DND-41 (cell line): ENCODE measurements at regions not wholly inside any gene's neighbourhood (a gene's known extent, or its start where the extent isn't known, plus 50 kb on each side); places are given as distances from the start of the nearest gene placed in this dataset.

Source experiments
- ATAC-seq: fragments of 200-7000 bp; cut with Tn5 transposase; 3 replicates; pipeline ENCODE4 v1.9.1; 2021; ENCODE audit warnings: low read depth; ENCODE audit not compliant: insufficient read depth
- DNase-seq: peaks from one replicate; pipeline ENCODE4 v3.0.0-alpha.2; 2020
- H2AFZ ChIP-seq: 2 replicates; pipeline ENCODE4 v1.6.0; 2012; ENCODE audit warnings: low read depth, low read length
- H3K27ac ChIP-seq: 2 replicates; pipeline ENCODE4 v1.5.1; 2012; ENCODE audit warnings: low read length, inconsistent platforms
- H3K27me3 ChIP-seq: fragments of 200-600 bp; sonication (generic); 2 replicates; pipeline ENCODE4 v1.6.0; 2012; ENCODE audit warnings: low read length, mild to moderate bottlenecking, inconsistent platforms; ENCODE audit not compliant: insufficient read depth, poor library complexity
- H3K36me3 ChIP-seq: 2 replicates; pipeline ENCODE4 v1.5.1; 2012; ENCODE audit warnings: low read length, inconsistent platforms; ENCODE audit not compliant: insufficient read depth
- H3K4me1 ChIP-seq: 2 replicates; pipeline ENCODE4 v1.5.1; 2012; ENCODE audit warnings: mild to moderate bottlenecking, low read length; ENCODE audit not compliant: insufficient read depth
- H3K4me2 ChIP-seq: 2 replicates; pipeline ENCODE4 v1.6.0; 2012; ENCODE audit warnings: mild to moderate bottlenecking, moderate library complexity, low read length, inconsistent platforms; ENCODE audit not compliant: insufficient read depth
- H3K4me3 ChIP-seq, 2 experiments: fragments of 200-600 bp in 1 of 2; shearing (Covaris generic) in 1 of 2; 2 replicates each; pipeline ENCODE4 v1.5.1; 2012 to 2016; ENCODE audit warnings: inconsistent platforms in 2 of 2, low read length in 2 of 2, mild to moderate bottlenecking in 2 of 2, low read depth in 1 of 2, moderate library complexity in 1 of 2
- H3K79me2 ChIP-seq: 2 replicates; pipeline ENCODE4 v1.6.0; 2012; ENCODE audit warnings: low read length, inconsistent platforms; ENCODE audit not compliant: insufficient read depth
- H3K9ac ChIP-seq: 2 replicates; pipeline ENCODE4 v1.6.0; 2012; ENCODE audit warnings: low read depth, mild to moderate bottlenecking, inconsistent platforms, low read length, moderate library complexity
- H3K9me3 ChIP-seq: 2 replicates; pipeline ENCODE4 v1.5.1; 2012; ENCODE audit warnings: low read length, moderate library complexity, mild to moderate bottlenecking, inconsistent platforms; ENCODE audit not compliant: insufficient read depth, severe bottlenecking
- H4K20me1 ChIP-seq: 2 replicates; pipeline ENCODE4 v1.6.0; 2012; ENCODE audit warnings: low read length; ENCODE audit not compliant: insufficient read depth
- EZH2 ChIP-seq: IDR thresholded peaks from 3 replicates; pipeline ENCODE4 v1.6.1; 2012; ENCODE audit warnings: borderline replicate concordance, low read depth, mild to moderate bottlenecking, moderate library complexity, low read length, inconsistent platforms; ENCODE audit not compliant: severe bottlenecking
- TF ChIP-seq, protein P1 (sequence below): IDR thresholded peaks from 2 replicates; pipeline ENCODE4 v1.5.1; 2012; ENCODE audit warnings: borderline replicate concordance, low read length, moderate library complexity, mild to moderate bottlenecking; ENCODE audit not compliant: poor library complexity, severe bottlenecking; ENCODE audit errors: extremely low read depth

DNA sequence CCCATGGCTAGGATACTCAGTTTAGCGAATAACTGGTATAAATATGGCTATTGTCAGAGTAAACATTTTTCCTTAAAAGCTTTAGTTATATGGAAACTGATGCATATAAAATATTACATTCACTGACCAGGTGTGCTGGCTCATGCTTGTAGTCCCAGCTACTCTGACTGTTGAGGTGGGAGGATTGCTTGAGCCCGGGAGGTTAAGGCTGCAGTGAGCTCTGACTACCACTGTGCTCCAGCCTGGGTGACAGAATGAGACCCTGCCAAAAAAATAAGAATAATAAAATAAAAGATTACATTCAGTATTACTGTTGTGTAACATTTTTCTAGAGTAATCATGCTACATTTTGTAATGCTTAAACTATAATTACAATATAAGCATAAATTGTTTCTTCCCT, 350.4 kb upstream of the FSIP2 start:
- TF ChIP-seq EZH2 = no peak
- TF ChIP-seq, protein P1, sequence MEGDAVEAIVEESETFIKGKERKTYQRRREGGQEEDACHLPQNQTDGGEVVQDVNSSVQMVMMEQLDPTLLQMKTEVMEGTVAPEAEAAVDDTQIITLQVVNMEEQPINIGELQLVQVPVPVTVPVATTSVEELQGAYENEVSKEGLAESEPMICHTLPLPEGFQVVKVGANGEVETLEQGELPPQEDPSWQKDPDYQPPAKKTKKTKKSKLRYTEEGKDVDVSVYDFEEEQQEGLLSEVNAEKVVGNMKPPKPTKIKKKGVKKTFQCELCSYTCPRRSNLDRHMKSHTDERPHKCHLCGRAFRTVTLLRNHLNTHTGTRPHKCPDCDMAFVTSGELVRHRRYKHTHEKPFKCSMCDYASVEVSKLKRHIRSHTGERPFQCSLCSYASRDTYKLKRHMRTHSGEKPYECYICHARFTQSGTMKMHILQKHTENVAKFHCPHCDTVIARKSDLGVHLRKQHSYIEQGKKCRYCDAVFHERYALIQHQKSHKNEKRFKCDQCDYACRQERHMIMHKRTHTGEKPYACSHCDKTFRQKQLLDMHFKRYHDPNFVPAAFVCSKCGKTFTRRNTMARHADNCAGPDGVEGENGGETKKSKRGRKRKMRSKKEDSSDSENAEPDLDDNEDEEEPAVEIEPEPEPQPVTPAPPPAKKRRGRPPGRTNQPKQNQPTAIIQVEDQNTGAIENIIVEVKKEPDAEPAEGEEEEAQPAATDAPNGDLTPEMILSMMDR = no peak
- Histone ChIP-seq H4K20me1 (no peaks in the 10 kb centered on the region), H3K4me3 (no peak overlapping the region), H3K9ac (no peak overlapping the region), H3K27ac (no peak overlapping the region), H3K36me3 (no peaks in the 10 kb centered on the region), H2AFZ (no peak overlapping the region), H3K9me3 (no peaks in the 10 kb centered on the region), H3K4me2 (no peak overlapping the region), H3K27me3 (no peaks in the 10 kb centered on the region), H3K79me2 (no peaks in the 10 kb centered on the region), H3K4me1 (no peaks in the 10 kb centered on the region)
- ATAC-seq (no peak), DNase-seq (no peak)

DNA sequence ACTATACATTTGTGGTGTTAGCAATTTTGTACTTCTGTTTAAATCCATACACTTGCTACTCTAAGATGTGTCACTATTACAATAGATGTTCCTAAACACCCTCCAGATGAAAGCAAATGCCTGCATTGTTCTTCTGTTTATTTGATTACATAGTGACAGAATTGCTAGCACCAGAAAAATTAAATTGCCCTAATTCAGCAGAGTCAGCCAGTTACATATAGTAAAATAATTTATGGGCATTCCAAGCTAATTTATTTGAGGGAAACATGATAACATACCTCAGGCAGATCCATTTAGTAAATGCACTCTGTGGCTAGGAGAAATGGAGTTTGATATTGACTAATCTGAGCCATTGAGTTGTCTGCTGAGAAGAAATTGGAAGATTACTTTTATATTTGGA, 347.1 kb upstream of the FSIP2 start:
- H3K9me3 ChIP-seq = peaks cover 2% of the 10 kb centered on the region
- DNase-seq (no peak), ATAC-seq (no peak)
- H3K27ac ChIP-seq = no peak overlapping the region
- H4K20me1 ChIP-seq = no peaks in the 10 kb centered on the region
- H2AFZ ChIP-seq = no peak overlapping the region
- H3K4me1 ChIP-seq = no peaks in the 10 kb centered on the region
- H3K36me3 ChIP-seq = no peaks in the 10 kb centered on the region
- H3K79me2 ChIP-seq = no peaks in the 10 kb centered on the region
- H3K9ac ChIP-seq = no peak overlapping the region
- no peak overlapping the region for H3K4me3 ChIP-seq
- H3K27me3 ChIP-seq = no peaks in the 10 kb centered on the region
- TF ChIP-seq, protein P1 = no peak
- TF ChIP-seq EZH2 = no peak
- no peak overlapping the region for H3K4me2 ChIP-seq

DNA sequence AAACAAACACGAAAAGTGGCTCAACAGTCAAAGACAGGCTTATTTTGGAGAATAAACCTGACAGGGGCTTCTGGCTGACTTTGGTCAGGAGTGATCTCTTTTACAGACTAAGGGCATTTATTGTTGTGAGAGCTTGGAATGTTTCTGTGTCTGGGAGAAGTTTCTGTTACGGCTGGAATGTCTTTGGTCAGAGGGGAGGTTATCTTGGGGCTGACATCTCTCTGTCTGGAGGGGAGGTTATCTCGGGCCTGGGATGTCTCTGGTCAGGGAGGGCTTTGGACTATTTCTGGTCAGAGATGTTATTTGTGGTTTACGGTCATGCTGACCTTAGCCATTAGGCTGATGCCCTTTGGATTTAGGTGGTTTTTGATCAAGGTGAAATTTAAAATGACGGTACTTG, 345.5 kb upstream of the FSIP2 start:
- no peak for ATAC-seq
- Histone ChIP-seq H3K27ac (no peak overlapping the region), H3K9ac (no peak overlapping the region), H2AFZ (no peak overlapping the region), H3K4me2 (no peak overlapping the region), H3K36me3 (no peaks in the 10 kb centered on the region), H3K27me3 (no peaks in the 10 kb centered on the region), H3K9me3 (peaks cover 8% of the 10 kb centered on the region), H3K79me2 (no peaks in the 10 kb centered on the region), H3K4me1 (no peaks in the 10 kb centered on the region), H4K20me1 (no peaks in the 10 kb centered on the region), H3K4me3 (no peak overlapping the region)
- TF ChIP-seq EZH2 = no peak
- TF ChIP-seq, protein P1 = no peak
- DNase-seq = no peak

DNA sequence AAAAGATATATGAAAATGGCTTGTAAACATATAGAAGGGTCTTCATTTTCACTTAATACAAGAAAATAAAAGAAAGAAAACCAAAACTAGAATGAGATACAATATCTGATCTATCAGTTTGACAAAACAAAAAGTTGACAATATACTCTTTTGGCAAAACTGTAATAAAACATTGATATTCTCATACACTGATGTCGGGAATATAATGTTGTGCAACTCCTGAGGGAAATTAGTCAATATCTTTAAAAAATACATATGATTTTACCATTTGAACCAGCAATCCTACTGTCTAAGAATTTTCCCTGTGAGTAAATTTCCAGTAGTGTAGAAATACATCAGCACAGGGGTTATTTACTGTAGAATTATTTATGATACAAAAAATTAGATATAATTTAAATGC, 336.1 kb upstream of the FSIP2 start:
- ATAC-seq (no peak), DNase-seq (no peak)
- Histone ChIP-seq H3K4me3 (no peak overlapping the region), H3K27me3 (no peaks in the 10 kb centered on the region), H3K4me1 (no peaks in the 10 kb centered on the region), H4K20me1 (no peaks in the 10 kb centered on the region), H3K4me2 (no peak overlapping the region), H2AFZ (no peak overlapping the region), H3K9ac (no peak overlapping the region), H3K9me3 (peaks cover 3% of the 10 kb centered on the region), H3K36me3 (no peaks in the 10 kb centered on the region), H3K79me2 (no peaks in the 10 kb centered on the region), H3K27ac (no peak overlapping the region)
- TF ChIP-seq, protein P1 = no peak
- TF ChIP-seq EZH2 = no peak
